ENCODE measurements at regions not wholly inside any gene's neighbourhood (a gene's known extent, or its start where the extent isn't known, plus 50 kb on each side); places are given as distances from the start of the nearest gene placed in this dataset.
A peak's percentile ranks its signal among the peaks of the same experiment; 100 is the strongest.
"Not testable (repeated sequence)": the region's sequence is repeated elsewhere in the genome, so short reads cannot be mapped to it uniquely, and the experiment has no call there.

GRCh38 chr6:27807441-27808241 lies 104.6 kb downstream of the OR2B2 start:
- DNase-seq (ENCODE audit: low read depth in 3 of 3, low spot score in 2 of 3) = peak; percentile 92

DNA sequence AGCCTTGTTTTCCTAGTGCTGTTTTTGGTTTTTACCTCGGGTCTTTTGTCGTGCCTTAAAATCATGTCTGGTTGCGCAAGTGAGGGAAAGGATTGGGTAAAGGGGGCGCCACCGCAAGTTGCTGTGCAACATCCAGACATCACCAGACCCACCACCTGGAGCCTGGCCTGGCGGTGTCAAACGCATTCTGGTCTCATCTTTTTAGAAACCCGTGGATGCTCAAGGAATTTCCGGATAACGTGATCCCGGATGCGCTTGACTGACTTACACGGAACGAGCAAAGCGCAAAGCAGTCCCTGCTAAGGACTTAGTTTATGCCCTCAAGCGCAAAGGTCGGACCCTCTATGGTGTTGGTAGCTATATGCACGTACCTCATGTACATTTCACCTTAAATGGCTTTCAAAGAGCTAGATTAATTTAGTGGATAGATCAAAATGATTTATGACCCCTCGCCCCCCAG lies 105.2 kb downstream of the OR2B2 start:
- DNase-seq (ENCODE audit: low read depth in 3 of 3, low spot score in 2 of 3) = no peak

DNA sequence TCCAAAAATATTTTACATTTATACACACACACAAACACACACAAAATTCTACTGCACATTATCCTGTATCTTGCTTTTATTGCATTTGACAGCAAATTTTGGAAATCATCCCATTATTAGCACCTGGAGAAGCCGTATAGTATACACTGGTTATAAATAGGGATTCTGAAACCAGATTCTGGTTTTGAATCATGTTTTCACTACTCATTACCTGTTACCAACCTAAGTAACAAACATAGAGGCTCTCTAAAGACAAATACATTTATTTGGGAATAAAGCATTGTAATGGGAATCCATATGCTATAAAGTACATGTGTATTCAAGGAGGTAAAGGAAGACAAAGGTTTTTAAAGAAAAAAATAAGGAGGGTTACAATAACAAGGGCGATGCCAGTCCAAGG lies 106.8 kb downstream of the OR2B2 start:
- DNase-seq (ENCODE audit: low read depth in 3 of 3, low spot score in 2 of 3) = no peak

- DNase-seq (ENCODE audit: low read depth in 3 of 3, low spot score in 2 of 3) = no peak
Measured at GRCh38 chr6:27804851-27805250, 107.3 kb downstream of the OR2B2 start.

DNA sequence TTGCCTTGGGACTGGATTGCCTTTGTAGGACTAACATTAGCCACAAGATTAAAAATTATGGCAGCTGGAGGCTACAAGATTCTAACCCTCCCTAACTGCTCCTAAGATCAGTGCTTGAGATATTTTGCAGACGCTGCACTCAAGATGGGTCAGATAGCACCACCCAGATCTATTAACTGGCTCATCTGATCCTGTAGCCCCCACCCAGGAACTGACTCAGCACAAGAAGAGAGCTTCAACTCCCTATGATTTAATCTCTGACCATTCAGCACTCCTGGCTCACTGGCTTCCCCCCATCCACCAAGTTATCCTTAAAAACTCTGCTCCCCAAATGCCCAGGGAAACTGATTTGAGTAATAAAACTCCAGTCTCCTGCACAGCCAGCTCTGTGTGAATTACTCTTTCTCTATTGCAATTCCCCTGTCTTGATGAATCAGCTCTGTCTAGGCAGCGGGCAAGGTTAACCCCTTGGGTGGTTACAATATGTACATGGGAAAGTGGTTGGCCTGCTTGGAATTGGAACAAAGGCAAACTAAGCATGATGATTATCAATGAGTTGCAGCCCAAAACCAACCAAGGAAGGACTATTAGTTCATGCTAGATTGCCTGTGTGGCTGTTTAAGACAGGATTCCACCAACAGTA lies 111.3 kb downstream of the OR2B2 start:
- no peak for DNase-seq (ENCODE audit: low read depth in 3 of 3, low spot score in 2 of 3)

GRCh38 chr6:27797960-27798359 lies 114.2 kb downstream of the OR2B2 start:
- DNase-seq (ENCODE audit: low read depth in 3 of 3, low spot score in 2 of 3) = no peak

- not testable (repeated sequence) for DNase-seq (ENCODE audit: low read depth in 3 of 3, low spot score in 2 of 3)
Measured at GRCh38 chr6:27796736-27797481, 115.3 kb downstream of the OR2B2 start.

DNA sequence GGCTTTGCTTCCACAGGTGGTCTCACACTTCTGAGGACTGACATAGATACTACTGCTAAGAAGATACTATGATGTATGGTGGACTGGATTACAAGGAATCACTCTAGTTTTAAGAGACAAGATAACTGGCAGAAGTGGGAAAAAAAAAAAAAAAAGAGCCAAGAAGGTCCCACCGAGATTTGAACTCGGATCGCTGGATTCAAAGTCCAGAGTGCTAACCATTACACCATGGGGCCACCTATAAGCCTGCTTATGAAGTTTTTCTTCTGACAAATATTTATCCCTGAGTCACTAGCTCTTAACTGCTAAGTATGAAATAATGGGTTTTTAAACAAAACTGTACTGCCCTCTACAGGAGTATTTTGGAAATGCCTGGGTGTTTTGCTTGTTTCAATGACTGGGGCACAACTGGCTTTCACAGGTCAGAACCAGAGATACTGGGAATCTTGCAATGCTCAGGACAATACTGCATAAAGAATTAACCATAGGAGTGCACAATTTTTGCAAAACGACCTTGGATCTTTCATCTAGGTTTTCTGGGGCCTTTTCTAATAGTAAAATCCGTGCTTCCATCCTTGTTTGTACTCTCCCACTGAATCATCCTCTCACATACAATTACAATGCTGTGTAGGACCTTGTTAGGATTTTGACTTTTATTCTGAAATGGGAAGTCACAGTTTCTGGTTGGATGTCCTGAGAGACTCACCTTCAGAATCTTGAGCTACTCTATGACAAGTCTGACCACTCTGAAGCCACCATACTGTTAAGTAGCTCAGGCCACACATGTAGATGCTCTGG lies 116.3 kb downstream of the OR2B2 start:
- DNase-seq (ENCODE audit: low read depth in 3 of 3, low spot score in 2 of 3) = peak; percentile 86 to 90 (median 90)

DNA sequence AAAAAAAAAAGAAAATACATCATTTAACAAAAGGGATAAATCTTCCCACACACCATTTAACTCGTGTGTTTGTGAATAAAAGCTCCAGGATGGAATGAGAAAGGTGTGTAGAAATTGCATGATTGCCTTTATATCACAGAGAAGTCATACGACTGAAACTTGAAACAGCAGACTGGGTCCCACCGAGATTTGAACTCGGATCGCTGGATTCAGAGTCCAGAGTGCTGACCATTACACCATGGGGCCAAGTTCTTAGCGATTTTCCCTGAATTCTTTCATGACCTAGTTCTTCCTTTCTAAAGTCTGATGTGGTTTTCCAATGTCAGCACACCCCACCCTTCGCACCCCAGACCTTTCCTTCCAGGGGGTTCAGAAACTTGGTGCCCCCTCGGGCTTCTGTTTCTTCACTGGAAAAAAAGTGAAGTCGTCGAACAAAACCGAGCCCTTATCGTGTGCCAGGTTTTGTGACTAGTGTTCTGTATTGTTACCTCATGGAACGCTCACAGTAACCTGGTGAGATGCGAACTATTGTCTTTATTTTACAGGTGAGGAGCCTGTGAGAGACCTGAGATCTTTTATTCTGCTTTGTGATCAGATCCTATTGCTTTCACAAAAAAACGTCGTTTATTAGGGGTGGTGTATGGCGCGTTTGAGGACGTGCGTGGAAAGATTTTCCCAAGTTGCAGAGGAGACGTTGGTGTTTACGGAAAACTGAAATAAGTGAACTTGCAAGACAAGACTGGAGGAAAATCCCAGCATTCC lies 120.8 kb downstream of the OR2B2 start:
- peak in 1 of 3 donors; percentile 73 for DNase-seq (ENCODE audit: low read depth in 3 of 3, low spot score in 2 of 3)

DNA sequence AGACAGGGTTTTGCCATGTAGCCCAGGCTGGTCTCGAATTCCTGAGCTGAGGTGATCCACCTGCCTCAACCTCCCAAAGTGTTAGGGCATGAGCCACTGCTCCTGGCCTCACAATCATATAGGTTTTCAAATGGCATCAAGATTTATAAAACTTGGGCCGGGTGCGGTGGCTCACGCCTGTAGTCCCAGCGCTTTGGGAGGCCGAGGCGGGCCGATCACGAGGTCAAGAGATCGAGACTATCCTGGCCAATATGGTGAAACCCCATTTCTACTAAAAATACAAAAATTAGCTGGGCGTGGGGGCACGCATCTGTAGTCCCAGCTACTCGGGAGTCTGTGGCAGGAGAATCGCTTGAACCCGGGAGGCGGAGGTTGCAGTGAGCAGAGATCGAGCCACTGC lies 123.8 kb downstream of the OR2B2 start:
- DNase-seq (ENCODE audit: low read depth in 3 of 3, low spot score in 2 of 3) = not testable (repeated sequence)

- DNase-seq (ENCODE audit: low read depth in 3 of 3, low spot score in 2 of 3) = no peak
Measured at GRCh38 chr6:27786048-27786447, 126.1 kb downstream of the OR2B2 start.

DNA sequence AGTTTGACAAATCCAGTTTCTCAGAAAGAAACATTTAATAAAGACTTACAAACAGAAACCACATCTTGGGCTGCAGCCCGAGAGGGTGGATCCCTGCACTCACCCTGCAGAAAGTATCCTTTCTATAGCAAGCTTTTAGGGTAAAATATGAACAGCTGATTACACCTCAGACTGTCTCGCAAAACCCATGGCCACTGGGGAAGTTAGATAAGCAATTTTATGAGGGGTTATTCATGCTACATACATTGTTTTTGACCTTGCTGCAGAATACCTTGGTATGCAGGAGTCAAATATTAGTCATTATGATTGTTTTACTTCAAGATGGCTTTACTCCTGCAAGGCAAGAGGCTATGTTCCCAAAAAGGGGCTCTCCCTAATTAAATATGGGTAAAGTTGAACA lies 126.9 kb downstream of the OR2B2 start:
- DNase-seq (ENCODE audit: low read depth in 3 of 3, low spot score in 2 of 3) = no peak

DNA sequence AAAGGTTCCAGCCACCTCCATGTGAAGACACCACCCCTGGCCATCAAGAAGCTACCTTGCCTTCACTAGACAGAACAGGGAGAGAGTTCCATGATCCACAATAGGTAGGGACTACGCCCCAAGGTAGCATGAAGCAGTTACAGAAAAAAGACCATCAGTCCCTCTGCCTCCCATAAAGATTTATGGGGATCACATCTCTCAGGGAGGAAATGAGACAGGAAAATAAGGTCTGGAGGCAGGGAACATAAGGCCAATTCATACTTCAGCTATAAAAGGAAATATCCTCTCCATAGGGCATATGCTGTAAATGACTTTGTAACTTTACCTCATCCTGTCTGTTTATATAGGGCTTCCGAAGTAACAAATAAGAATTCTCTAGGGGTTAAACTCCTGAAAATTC lies 129.4 kb downstream of the OR2B2 start:
- no peak for DNase-seq (ENCODE audit: low read depth in 3 of 3, low spot score in 2 of 3)

DNA sequence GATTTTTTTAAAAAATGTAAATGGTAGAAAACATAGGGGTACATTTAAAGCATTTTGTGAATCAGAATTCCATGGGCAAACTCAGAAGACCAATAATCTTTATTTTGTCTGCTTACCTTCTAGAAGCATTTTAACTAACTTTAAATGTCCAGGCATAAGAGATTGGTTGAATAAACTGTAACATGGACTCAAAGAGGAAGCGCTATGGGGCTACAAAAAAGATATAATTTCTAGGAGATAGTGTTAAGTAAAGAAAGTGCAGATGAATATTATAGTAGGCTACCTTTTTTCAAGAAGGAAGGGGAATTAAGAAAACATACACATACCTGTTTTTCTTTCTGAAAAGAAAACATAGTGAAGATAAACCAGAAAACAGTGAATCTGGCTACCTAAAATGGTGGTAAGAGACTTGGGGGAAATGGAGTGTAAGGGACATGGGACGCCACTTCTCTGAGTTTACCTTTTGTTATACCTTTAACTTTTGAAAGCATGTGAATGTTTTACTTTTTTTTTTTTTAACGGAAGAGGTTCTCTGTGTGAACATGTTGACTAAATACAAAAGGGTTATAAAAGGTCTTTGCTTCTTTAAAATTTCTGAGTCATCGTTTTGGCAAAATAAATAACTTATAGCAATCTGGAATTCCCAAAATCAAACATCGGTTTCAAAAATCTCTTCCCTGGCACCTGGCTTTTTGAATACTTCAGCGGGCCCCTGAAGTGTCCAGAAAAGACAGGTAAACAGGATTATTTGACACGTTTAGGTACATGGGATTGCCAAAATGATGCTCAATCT lies 133.4 kb downstream of the OR2B2 start:
- DNase-seq (ENCODE audit: low read depth in 3 of 3, low spot score in 2 of 3) = no peak

DNA sequence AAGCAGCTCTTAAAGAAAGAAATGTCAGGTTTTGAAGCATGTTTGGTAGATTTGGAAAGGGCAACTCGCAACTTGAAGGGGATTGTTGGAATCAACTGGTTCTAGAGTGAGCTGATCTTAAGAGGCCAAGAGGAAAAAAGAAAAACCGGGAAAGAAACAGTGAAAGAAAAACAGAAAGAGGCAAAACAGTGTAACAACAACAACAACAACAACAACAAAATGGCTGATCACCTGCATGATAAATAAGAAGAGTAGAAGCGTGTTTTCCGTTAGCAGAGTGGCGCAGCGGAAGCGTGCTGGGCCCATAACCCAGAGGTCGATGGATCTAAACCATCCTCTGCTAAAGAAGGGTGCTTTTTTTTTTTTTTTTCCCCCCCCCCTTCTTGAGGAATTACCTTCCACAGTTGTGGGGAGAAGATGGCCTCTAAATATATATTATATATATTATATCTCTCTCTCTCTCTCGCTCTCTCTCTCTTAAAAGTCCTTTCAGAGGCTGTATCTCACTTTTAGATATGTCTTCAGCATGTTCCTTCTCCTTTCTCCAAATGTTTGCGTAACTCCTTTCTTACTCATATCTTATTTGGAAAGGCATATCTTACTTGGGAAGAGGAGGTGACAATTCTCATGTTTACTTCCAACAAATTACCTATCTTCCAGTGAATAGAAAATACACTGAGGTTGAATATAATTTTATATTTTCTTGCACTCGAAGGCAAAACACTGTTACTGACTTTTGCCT lies 134.4 kb downstream of the OR2B2 start:
- no peak for DNase-seq (ENCODE audit: low read depth in 3 of 3, low spot score in 2 of 3)

- no peak for DNase-seq (ENCODE audit: low read depth in 3 of 3, low spot score in 2 of 3)
Measured at GRCh38 chr6:27777126-27777525, 135.1 kb downstream of the OR2B2 start.

DNA sequence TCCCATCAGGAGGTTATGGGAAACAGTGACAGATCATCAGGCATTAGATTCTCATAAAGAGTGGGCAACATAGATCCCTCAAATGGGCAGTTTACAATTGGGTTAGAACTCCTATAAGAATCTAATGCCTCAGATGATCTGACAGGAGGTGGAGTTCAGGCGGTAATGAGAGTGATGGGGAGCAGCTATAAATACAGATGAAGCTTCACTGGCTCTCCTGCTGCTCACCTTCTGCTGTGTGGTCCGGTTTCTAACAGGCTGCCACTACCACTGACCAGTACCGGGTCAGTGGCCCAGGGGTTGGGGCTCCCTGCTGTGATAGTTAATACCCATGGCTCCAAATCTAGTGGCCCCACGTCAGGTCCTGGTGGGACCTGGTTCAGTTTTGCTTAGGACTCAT lies 135.7 kb downstream of the OR2B2 start:
- no peak for DNase-seq (ENCODE audit: low read depth in 3 of 3, low spot score in 2 of 3)

GRCh38 chr6:27775796-27776184 lies 136.4 kb downstream of the OR2B2 start:
- no peak for DNase-seq (ENCODE audit: low read depth in 3 of 3, low spot score in 2 of 3)

All from right renal cortex interstitium (tissue), 3 donors.